Urothelium cell line (cell line): ENCODE measurements at regions not wholly inside any gene's neighbourhood (a gene's known extent, or its start where the extent isn't known, plus 50 kb on each side); places are given as distances from the start of the nearest gene placed in this dataset.
"Not testable (repeated sequence)": the region's sequence is repeated elsewhere in the genome, so short reads cannot be mapped to it uniquely, and the experiment has no call there.

ENCODE experiments used
- DNase-seq: peaks from one replicate; pipeline ENCODE4 v3.0.0; 2011; ENCODE audit warnings: low spot score, mixed read lengths
- FAIRE-seq: peaks from 2 replicates; lab custom pipeline; 2011; peaks lifted over from hg19 to GRCh38; lab: Jason Lieb, UNC

GRCh38 chr5:123710031-123710430, 198.1 kb downstream of the CSNK1G3 start:
- no peak for DNase-seq
- FAIRE-seq = no peak

GRCh38 chr5:123709422-123709821, 197.4 kb downstream of the CSNK1G3 start:
- DNase-seq (no peak), FAIRE-seq (no peak)

- DNase-seq = peak; percentile 57
- peak; percentile 23 for FAIRE-seq
Observed at GRCh38 chr5:123708074-123708806, 196.3 kb downstream of the CSNK1G3 start.

- FAIRE-seq (no peak), DNase-seq (no peak)
Observed at GRCh38 chr5:123706531-123706930, 194.6 kb downstream of the CSNK1G3 start.

GRCh38 chr5:123705741-123706140, 193.8 kb downstream of the CSNK1G3 start:
- DNase-seq (no peak), FAIRE-seq (no peak)

- FAIRE-seq = no peak
Observed at GRCh38 chr5:123701511-123702200, 189.7 kb downstream of the CSNK1G3 start.

GRCh38 chr5:123700624-123701287, 188.8 kb downstream of the CSNK1G3 start:
- peak; percentile 84 for DNase-seq
- no peak for FAIRE-seq

More at GRCh38 chr5:123701511-123702200, 189.7 kb downstream of the CSNK1G3 start:
- DNase-seq = no peak

- FAIRE-seq (no peak), DNase-seq (no peak)
Observed at GRCh38 chr5:123699571-123699970, 187.6 kb downstream of the CSNK1G3 start.

GRCh38 chr5:123698937-123699336, 187.0 kb downstream of the CSNK1G3 start:
- DNase-seq, FAIRE-seq: not testable (repeated sequence)

GRCh38 chr5:123696921-123697341, 185.0 kb downstream of the CSNK1G3 start:
- no peak for DNase-seq
- no peak for FAIRE-seq

GRCh38 chr5:123690821-123691220, 178.8 kb downstream of the CSNK1G3 start:
- DNase-seq = peak; percentile 26
- FAIRE-seq = no peak

GRCh38 chr5:123681061-123681460, 169.1 kb downstream of the CSNK1G3 start:
- FAIRE-seq = no peak
- DNase-seq = no peak

- DNase-seq = peak; percentile 11
- FAIRE-seq = no peak
Observed at GRCh38 chr5:123673107-123673506, 161.1 kb downstream of the CSNK1G3 start.

GRCh38 chr5:123671711-123672456, 159.9 kb downstream of the CSNK1G3 start:
- no peak for DNase-seq
- FAIRE-seq = no peak

- DNase-seq (peak; percentile 31), FAIRE-seq (no peak)
Observed at GRCh38 chr5:123671042-123671441, 159.1 kb downstream of the CSNK1G3 start.
